Hypothalamus (tissue), 51 donors: ENCODE measurements at regions not wholly inside any gene's neighbourhood (a gene's known extent, or its start where the extent isn't known, plus 50 kb on each side); places are given as distances from the start of the nearest gene placed in this dataset.
"Not testable (repeated sequence)": the region's sequence is repeated elsewhere in the genome, so short reads cannot be mapped to it uniquely, and the experiment has no call there.

Experiments
- DNase-seq, 51 donors: peaks; one replicate each; lab custom pipeline; 2025; lab: John Stamatoyannopoulos, UW

DNA sequence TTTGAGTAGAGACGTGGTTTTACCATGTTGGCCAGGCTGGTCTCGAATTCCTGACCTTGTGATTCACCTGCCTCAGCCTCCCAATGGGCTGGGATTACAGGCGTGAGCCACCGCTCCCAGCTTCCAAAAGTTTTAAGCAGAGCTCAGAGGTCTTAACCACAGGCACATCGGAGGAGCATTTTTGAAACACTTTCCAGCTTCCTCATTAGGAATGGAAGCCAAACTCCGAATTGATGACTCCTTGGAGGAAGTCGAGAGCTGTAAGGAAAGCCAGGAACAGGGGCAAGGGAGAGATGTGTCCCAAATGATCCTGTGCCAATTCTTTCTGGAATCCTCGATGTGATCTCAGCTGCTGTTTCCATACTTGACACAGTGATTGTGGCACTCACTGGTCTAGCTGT lies 56.2 kb upstream of the CCZ1B start:
- DNase-seq, result not testable (repeated sequence)

GRCh38 chr7:6883756-6884155 lies 57.7 kb upstream of the CCZ1B start:
- not testable (repeated sequence) for DNase-seq

DNA sequence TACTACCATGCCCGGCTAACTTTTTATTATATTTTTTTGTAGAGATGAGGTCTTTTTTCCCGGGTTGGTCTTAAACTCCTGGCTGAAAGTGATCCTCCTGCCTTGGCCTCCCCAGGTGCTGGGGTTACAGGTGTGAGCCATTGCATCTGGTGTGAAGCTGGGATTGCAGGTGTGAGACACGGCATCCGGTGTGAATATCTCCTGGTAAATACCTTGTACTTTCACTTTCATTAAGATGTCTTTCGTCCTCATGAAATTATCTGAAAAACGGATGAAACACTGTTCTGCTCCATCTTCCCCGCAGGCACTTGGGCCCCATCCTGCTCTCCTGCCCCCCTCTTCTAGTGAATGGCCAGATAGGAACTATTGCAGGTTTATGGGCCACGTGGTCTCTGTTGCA lies 60.1 kb upstream of the CCZ1B start:
- DNase-seq, result no peak

DNA sequence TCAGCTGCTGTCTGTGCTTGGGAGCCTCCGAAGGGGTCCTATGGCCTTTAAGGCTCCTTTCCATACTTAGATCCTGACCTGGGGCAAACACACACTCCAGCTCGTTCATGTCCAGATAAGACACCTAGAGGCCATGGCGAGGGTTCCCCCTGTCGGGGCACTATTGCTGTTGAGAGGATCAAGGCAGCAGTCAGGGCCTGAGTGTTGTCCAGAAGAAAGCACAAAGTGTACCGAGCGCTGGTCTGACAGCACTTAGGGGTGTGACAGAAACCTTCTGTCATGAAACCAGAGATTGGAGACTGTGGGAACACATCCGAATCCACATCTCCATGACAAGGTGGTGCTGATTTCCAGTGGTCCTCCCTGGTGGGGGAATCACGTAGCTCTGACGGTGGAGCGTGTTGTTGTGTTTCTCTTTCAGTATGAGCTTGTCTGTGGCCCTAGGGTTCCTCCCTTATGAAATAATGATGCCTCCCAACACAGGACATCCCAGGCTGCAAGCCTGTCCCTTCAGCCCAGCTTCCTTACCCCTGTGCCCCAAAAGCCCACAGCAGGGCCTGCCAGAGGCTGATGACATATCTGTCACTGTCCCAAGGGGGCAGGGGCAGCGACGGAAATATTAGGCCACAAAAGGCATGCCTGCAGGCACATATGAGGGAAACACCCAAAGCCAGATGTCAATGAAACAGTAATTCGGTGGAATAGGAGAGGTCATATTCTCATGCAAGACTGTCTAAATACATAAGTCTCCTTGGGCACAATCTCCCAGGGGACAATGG lies 62.4 kb upstream of the CCZ1B start:
- peak in 1 of 51 donors; percentile 5 for DNase-seq

- no peak for DNase-seq
Observed at GRCh38 chr7:6889252-6889812, 63.3 kb upstream of the CCZ1B start.

DNA sequence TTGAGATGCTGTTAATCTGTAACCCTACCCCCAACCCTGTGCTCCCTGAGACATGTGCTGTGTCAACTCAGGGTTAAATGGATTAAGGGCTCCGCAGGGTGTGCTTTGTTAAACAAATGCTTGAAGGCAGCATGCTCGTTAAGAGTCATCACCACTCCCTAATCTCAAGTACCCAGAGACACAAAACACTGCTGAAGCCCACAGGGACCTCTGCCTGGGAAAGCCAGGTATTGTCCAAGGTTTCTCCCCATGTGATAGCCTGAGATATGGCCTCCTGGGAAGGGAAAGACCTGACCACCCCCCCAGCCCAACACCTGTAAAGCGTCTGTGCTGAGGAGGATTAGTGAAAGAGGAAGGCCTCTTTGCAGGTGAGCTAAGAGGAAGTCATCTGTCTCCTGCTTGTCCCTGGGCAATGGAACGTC lies 76.0 kb upstream of the CCZ1B start:
- not testable (repeated sequence) for DNase-seq

- DNase-seq, result not testable (repeated sequence)
Observed at GRCh38 chr7:6903289-6903688, 77.2 kb upstream of the CCZ1B start.

- DNase-seq, result not testable (repeated sequence)
Observed at GRCh38 chr7:6903792-6904191, 77.7 kb upstream of the CCZ1B start.

GRCh38 chr7:6917258-6917657 lies 91.2 kb upstream of the CCZ1B start:
- DNase-seq, result no peak

DNA sequence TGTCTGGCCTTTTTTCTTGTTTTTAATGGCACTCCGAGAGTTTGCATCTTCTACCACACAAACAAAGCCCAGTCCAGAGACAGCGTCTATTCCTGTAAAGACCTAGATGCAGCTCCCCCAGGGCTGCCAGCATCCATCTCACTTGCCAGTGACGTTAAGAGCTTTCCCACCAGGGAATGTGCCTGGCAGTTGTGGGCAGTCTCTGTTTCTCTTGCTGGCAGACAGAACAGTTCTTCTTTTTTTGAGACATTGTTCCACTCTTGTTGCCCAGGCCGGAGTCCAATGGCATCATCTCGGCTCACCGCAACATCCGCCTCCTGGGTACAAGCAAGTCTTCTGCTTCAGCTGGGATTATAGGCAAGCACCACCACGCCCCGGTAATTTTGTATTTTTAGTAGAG lies 93.1 kb upstream of the CCZ1B start:
- peak in 7 of 51 donors; percentile 4 to 14 (median 12) for DNase-seq

GRCh38 chr7:6924523-6924922 lies 98.4 kb upstream of the CCZ1B start:
- DNase-seq, result not testable (repeated sequence)

DNA sequence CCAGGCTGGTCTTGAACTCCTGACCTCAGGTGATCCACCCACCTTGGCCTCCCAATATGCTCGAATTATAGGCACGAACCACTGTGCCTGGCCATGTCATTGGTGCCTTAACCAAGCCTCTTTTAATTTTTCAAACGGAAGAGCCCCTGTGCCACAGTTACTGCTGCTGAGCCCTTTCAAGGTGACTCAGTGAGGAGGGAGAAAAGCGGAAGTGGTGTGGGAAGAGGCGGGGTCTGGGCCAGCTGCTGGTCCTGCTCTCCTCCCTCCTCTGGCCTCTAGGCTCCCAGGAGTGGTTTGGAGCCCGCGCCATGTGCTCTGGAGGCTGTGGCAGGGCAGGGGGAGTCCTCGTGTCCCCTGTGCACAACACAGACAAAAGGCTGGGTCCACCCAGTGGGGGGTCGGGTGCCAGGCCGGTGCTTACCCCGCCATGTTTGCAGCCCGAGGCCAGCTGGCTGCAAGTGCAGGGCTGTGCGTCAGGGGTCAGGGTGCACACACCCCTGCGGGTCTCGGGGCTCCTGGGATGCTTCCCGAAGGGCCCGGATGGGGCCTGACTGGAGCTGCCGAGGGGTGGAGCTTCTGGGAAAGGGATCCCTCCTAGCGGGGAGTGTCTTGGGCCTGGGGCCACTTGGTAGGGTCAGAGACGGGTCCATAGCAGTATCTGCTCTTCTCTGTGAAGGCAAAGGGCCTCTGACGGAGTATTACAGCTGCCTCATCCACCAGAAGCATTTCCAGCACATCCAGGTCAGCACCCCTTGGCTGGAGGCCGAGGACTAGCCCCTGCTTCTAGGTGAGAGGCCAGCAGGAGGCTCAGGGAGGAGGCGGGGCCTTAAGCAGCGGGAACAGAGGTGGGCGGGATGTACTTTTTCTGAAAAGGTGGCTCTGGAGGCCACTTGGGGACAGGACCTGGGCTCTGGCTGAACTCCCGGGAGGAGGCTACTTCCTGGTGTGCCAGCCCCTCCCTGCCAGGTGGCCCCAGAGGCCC lies 100.4 kb upstream of the CCZ1B start:
- DNase-seq, result not testable (repeated sequence)

GRCh38 chr7:6927643-6928042 lies 101.6 kb upstream of the CCZ1B start:
- not testable (repeated sequence) for DNase-seq

DNA sequence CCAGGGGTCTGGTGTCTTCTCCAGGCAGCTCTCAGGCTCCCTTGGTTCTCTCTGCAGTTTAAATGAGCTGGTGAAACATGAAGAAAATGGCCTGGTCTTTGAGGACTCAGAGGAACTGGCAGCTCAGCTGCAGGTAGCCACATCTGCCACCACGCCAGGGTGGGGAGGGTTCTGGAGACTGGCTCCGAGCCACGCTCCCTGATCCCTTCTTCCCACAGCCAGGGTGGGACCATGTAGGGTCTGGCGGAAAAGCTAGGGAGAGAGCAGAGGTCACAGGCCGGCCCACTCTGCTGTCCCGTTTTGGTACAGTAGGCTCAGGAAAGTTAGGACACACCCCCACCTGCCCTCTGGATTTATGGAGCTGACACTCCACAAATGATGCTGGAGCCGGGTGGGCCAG lies 103.5 kb upstream of the CCZ1B start:
- not testable (repeated sequence) for DNase-seq

DNA sequence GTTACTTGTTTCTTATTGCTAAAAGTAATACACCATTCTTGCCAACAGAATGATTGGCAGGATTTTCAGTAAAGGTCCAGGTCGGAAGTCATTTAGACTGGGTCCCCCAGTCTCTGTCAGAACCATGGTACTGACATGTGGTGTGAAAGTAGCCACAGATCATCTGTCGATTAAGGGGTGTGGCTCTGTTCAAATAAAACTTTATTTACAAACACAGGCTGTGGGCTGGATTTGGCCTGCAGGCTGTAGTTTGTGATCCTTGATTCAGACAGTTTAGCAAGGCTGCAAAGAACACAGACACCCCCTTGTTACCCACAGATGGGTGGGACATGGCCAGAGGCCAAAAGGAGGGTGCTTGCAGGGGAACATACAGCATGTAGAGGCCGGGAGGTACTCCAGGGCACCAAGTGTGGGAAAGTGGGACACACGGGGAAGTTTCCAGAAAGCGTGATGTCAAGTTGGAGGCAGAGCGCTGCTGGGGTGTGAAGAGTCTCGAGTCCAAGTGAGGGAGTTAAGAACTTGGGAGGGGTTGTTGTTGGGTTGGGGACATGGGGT lies 104.1 kb upstream of the CCZ1B start:
- DNase-seq, result peak in 1 of 51 donors; percentile 2

DNA sequence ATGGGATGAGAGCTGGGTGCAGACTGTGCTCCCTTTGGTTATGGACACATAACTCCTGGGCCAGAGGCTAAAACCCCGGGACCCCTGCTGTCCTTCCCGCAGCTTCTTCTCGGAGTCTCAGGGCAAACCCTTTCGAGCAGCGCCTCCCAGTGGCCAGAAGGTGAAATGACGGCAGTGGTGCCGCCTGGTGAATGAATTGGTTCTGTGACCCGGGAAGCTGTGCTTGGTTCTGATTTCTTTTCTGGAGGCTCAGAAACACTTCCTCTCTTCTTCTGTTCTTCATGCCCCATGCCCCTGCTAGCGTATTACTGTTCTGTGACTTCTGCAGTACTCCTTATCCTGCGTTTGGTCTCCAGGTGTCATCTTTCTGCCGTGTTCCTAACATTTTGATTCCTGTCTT lies 104.7 kb upstream of the CCZ1B start:
- DNase-seq, result peak in 19 of 51 donors; percentile 2 to 50 (median 24)

- not testable (repeated sequence) for DNase-seq
Observed at GRCh38 chr7:6931456-6931855, 105.4 kb upstream of the CCZ1B start.

GRCh38 chr7:6933954-6934632 lies 108.0 kb upstream of the CCZ1B start:
- DNase-seq, result not testable (repeated sequence)

- DNase-seq, result no peak
Observed at GRCh38 chr7:6934981-6935380, 108.9 kb upstream of the CCZ1B start.

DNA sequence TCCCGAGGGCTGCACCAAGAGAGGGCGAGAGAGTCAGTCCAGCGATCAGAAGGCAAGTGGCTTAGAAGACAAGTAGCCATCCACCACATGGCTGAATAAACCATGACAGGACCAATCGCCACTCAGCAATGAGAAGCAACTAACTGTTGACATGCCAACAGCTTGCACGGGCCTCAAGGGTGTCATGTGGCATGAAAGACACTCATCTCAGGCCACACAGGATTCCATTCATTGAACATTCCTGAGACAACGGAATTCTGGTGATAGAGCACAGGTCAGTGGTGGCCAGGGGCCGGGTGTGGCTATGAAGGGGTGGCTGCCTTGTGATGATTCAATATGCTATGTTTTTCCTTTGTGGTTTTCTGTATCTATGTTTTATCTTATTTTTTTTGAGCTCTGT lies 110.6 kb upstream of the CCZ1B start:
- not testable (repeated sequence) for DNase-seq
